K562 (cell line): ENCODE measurements at regions not wholly inside any gene's neighbourhood (a gene's known extent, or its start where the extent isn't known, plus 50 kb on each side); places are given as distances from the start of the nearest gene placed in this dataset.

Experiments
- RBM34 ChIP-seq: fragments of 200-400 bp; formaldehyde crosslinking; IDR thresholded peaks from 2 replicates; pipeline ENCODE4 v1.6.1; 2018; ENCODE audit warnings: low read length, borderline replicate concordance; ENCODE audit not compliant: insufficient read depth
- SP2 ChIP-seq: IDR thresholded peaks from 2 replicates; pipeline ENCODE4 v1.6.1; 2011; ENCODE audit warnings: mild to moderate bottlenecking, low read depth, low read length, moderate library complexity; ENCODE audit not compliant: poor library complexity, severe bottlenecking; ENCODE audit errors: extremely low read depth
- SUPT5H ChIP-seq: fragments of 450-650 bp; IDR thresholded peaks from 2 replicates; pipeline ENCODE4 v1.6.1; 2016
- ZNF407 ChIP-seq: fragments of 450-650 bp; IDR thresholded peaks from 2 replicates; pipeline ENCODE4 v1.6.1; 2016; ENCODE audit warnings: low read depth

GRCh38 chr1:82549841-82550240 is 749.1 kb downstream of the ADGRL2 start (continued):
- TF ChIP-seq SP2 = no peak
- no peak for TF ChIP-seq ZNF407
- TF ChIP-seq RBM34 = no peak
- TF ChIP-seq SUPT5H = no peak
